ENCODE measurements at regions not wholly inside any gene's neighbourhood (a gene's known extent, or its start where the extent isn't known, plus 50 kb on each side); places are given as distances from the start of the nearest gene placed in this dataset.

GRCh38 chr13:47408546-47409319 is 511.9 kb upstream of the HTR2A start:
- TF ChIP-seq POLR2A (IDR thresholded peaks at IDR 0.05) = no peak
- no peak for TF ChIP-seq CTCF (IDR thresholded peaks at IDR 0.05)
